Motor neuron (in vitro differentiated cells): ENCODE measurements at regions not wholly inside any gene's neighbourhood (a gene's known extent, or its start where the extent isn't known, plus 50 kb on each side); places are given as distances from the start of the nearest gene placed in this dataset.
"Not testable (repeated sequence)": the region's sequence is repeated elsewhere in the genome, so short reads cannot be mapped to it uniquely, and the experiment has no call there.

ENCODE experiments used
- ATAC-seq, 8 experiments: fragments of 200-7000 bp; cut with Tn5 transposase; replicated peaks in 6 of 8; 2 replicates each; pipeline ENCODE4 v1.8.0; 2021; ENCODE audit warnings: mild to moderate bottlenecking in 8 of 8, moderate library complexity in 8 of 8
- H3K27ac ChIP-seq, 2 donors: fragments of 250-450 bp; sonication (Bioruptor Pico); 2 replicates each; pipeline ENCODE4 v1.9.0; 2021; ENCODE audit warnings: antibody characterized with exemption in 2 of 2, mild to moderate bottlenecking in 2 of 2, moderate library complexity in 1 of 2
- H3K4me1 ChIP-seq, 2 donors: fragments of 250-450 bp; sonication (Bioruptor Pico); replicated peaks in 1 of 2; 2 replicates each; pipeline ENCODE4 v1.6.1; 2021; ENCODE audit warnings: antibody characterized with exemption in 2 of 2, mild to moderate bottlenecking in 2 of 2, moderate library complexity in 1 of 2
- H3K4me3 ChIP-seq, 5 donors: fragments of 250-450 bp; sonication (Bioruptor Pico); 2 replicates each; pipeline ENCODE4 v1.9.0; 2021; ENCODE audit warnings: antibody characterized with exemption in 5 of 5, mild to moderate bottlenecking in 5 of 5, moderate library complexity in 4 of 5
- WGBS, 10 experiments: fragments of 450-650 bp; shearing (Covaris generic); methylation state at CpG; one replicate each; pipeline ENCODE4 v1.0.0; 2022; 5-methylcytosine and 5-hydroxymethylcytosine counted together
- in situ Hi-C, 9 experiments: fragments of 400-800 bp; cut with MboI; loops; one replicate each; pipeline ENCODE4 v1.15.0; 2021; ENCODE audit warnings: low sequenced_read_pairs in 9 of 9, low pct_unique_long_range_greater_than_20kb in 2 of 9; ENCODE audit not compliant: unreplicated experiment in 9 of 9

GRCh38 chr9:65406625-65407024 lies 121.6 kb upstream of the FOXD4L5 start:
- H3K4me3 ChIP-seq, H3K27ac ChIP-seq, in situ Hi-C loops, H3K4me1 ChIP-seq, ATAC-seq: not testable (repeated sequence)
- WGBS, 10 experiments = 83% methylated on average over 2 of the region's 10 CpGs; no CpG with 5 or more reads in 9 of the 10 experiments

GRCh38 chr9:65405766-65406165 lies 120.8 kb upstream of the FOXD4L5 start:
- in situ Hi-C loops = not testable (repeated sequence)

GRCh38 chr9:65405253-65405652 lies 120.2 kb upstream of the FOXD4L5 start:
- peaks cover 0 to 8% of the 10 kb centered on the region in 2 donors for H3K4me1 ChIP-seq
- in situ Hi-C loops = no loop called here
- ATAC-seq = no peak
- no peak overlapping the region for H3K27ac ChIP-seq
- H3K4me3 ChIP-seq = no peak overlapping the region
- WGBS, 10 experiments = 100% methylated on average over 1 of the region's 6 CpGs; no CpG with 5 or more reads in 9 of the 10 experiments

More at GRCh38 chr9:65405766-65406165, 120.8 kb upstream of the FOXD4L5 start:
- ATAC-seq = peak in 1 of 8 experiments; percentile 65
- H3K4me1 ChIP-seq, H3K4me3 ChIP-seq, H3K27ac ChIP-seq: not testable (repeated sequence)
- 20 to 23% methylated on average over 1 to 8 of the region's 11 CpGs; no CpG with 5 or more reads in 8 of the 10 experiments for WGBS, 10 experiments

GRCh38 chr9:65404232-65405006 lies 119.4 kb upstream of the FOXD4L5 start:
- 20 to 67% (median 60%) methylated on average over 1 to 2 of the region's 11 CpGs; no CpG with 5 or more reads in 7 of the 10 experiments for WGBS, 10 experiments
- peaks cover 0 to 8% of the 10 kb centered on the region in 2 donors for H3K4me1 ChIP-seq
- no peak for ATAC-seq
- H3K27ac ChIP-seq = no peak overlapping the region
- in situ Hi-C loops = no loop called here
- H3K4me3 ChIP-seq = no peak overlapping the region

GRCh38 chr9:65403721-65404120 lies 118.7 kb upstream of the FOXD4L5 start:
- WGBS, 10 experiments = no CpG with 5 or more reads among the region's 10 CpGs
- in situ Hi-C loops = no loop called here
- peak in 3 of 8 experiments; percentile 21 to 32 (median 26) for ATAC-seq
- H3K4me1 ChIP-seq = peaks cover 0 to 14% of the 10 kb centered on the region in 2 donors
- no peak overlapping the region for H3K4me3 ChIP-seq
- H3K27ac ChIP-seq = no peak overlapping the region

DNA sequence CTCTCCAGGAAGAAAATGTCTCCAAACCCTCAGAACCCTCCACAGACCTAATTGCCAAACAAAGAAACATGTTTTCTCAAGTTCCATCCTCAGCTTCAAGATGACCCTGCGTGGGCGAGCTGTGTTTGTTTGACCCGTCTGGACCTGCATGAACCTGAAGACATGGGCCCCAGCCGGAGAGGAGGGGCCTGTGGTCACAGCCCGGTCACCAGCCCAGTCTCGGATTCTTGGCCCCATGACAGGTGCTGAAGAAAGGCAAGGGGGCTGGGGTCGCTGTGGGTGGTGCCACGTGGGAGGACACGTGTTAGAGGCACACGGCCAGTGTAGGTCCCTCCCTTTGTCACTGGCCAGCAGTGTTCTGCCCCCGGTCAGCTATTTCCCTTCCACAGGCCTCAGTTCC lies 118.1 kb upstream of the FOXD4L5 start:
- H3K27ac ChIP-seq, ATAC-seq, in situ Hi-C loops, H3K4me3 ChIP-seq: not testable (repeated sequence)
- peaks cover 0 to 15% of the 10 kb centered on the region in 2 donors for H3K4me1 ChIP-seq
- WGBS, 10 experiments = 83% methylated on average over 1 of the region's 11 CpGs; no CpG with 5 or more reads in 9 of the 10 experiments

- H3K4me3 ChIP-seq, in situ Hi-C loops, ATAC-seq, H3K27ac ChIP-seq: not testable (repeated sequence)
- H3K4me1 ChIP-seq = peaks cover 0 to 21% of the 10 kb centered on the region in 2 donors
- 30 to 100% (median 45%) methylated on average over 1 to 2 of the region's 18 CpGs; no CpG with 5 or more reads in 6 of the 10 experiments for WGBS, 10 experiments
These were observed 117.3 kb upstream of the FOXD4L5 start for GRCh38 chr9:65402206-65402870.

DNA sequence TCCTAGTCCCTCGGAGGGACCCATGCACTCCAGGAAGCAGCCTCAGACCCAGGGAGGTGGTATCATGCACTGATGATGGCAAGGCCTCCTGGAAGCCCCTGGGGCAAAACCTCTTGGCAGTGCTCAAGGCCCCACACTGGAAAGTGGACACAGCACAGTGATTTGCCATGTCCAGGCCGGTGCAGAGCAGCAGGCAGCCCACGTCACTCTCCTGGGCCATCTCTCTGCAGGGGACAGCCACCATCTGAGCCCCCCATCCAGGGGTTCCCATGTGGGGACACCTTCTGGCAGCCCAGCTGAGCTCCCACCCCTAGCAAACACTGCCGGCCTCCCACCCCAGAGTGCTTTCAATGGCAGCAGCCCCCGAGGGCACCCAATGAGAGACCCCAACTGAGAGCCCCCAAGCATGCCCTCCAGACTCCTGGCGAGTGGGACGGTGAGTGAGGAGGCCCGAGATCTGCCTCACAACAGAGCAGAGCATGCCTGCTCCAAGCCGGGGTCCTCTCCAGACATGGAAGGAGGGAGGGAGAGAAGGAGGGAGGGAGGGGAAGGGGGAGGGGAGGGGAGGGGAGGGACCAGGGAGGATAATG lies 116.5 kb upstream of the FOXD4L5 start:
- H3K27ac ChIP-seq, ATAC-seq, H3K4me3 ChIP-seq, in situ Hi-C loops: not testable (repeated sequence)
- no CpG with 5 or more reads among the region's 9 CpGs for WGBS, 10 experiments
- peaks cover 0 to 29% of the 10 kb centered on the region in 2 donors for H3K4me1 ChIP-seq

- in situ Hi-C loops = no loop called here
- H3K4me3 ChIP-seq = no peak overlapping the region
- 20% methylated on average over 1 of the region's 9 CpGs; no CpG with 5 or more reads in 9 of the 10 experiments for WGBS, 10 experiments
- ATAC-seq = no peak
- peaks cover 0 to 31% of the 10 kb centered on the region in 2 donors for H3K4me1 ChIP-seq
- no peak overlapping the region for H3K27ac ChIP-seq
These were observed 115.9 kb upstream of the FOXD4L5 start for GRCh38 chr9:65400886-65401285.

- ATAC-seq = peak in 4 of 8 experiments; percentile 17 to 92 (median 72)
- WGBS, 10 experiments = 60 to 100% (median 73%) methylated on average over 1 to 6 of the region's 42 CpGs; no CpG with 5 or more reads in 2 of the 10 experiments
- H3K4me1 ChIP-seq = peaks cover 0 to 28% of the 10 kb centered on the region in 2 donors
- in situ Hi-C loops, H3K4me3 ChIP-seq: not testable (repeated sequence)
- H3K27ac ChIP-seq = peak overlapping the region in 1 of 2 donors; percentile 83
These were observed 113.0 kb upstream of the FOXD4L5 start for GRCh38 chr9:65397763-65398719.

DNA sequence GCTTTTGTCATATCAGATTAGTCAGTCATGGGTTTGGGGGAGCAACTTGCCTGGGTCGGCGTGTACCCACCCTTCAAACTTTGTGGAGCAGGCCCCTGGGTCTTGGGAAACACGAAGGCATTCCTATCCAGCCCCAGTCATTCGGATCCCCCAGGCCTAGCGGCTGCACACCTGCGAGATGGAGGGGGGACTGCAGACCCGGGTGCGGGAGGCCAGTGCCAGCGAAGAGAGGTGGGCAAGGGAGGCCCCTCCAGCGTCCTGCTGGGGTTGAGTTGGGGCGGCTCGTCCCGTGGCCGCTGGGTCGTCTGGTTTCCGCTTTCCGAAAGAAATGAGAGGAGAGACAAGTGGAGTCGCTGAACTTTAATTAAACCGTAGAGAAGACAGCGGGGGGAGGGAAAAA lies 112.2 kb upstream of the FOXD4L5 start:
- WGBS, 10 experiments = 79 to 90% (median 83%) methylated on average over 2 to 8 of the region's 20 CpGs; no CpG with 5 or more reads in 7 of the 10 experiments
- ATAC-seq, in situ Hi-C loops, H3K4me3 ChIP-seq: not testable (repeated sequence)
- Histone ChIP-seq H3K27ac (peak overlapping the region in 1 of 2 donors; percentile 83), H3K4me1 (peaks cover 0 to 28% of the 10 kb centered on the region in 2 donors)

- peaks cover 0 to 28% of the 10 kb centered on the region in 2 donors for H3K4me1 ChIP-seq
- peak overlapping the region in 1 of 2 donors; percentile 83 for H3K27ac ChIP-seq
- ATAC-seq, in situ Hi-C loops, H3K4me3 ChIP-seq: not testable (repeated sequence)
- 57 to 60% methylated on average over 1 to 2 of the region's 10 CpGs; no CpG with 5 or more reads in 8 of the 10 experiments for WGBS, 10 experiments
These were observed 111.6 kb upstream of the FOXD4L5 start for GRCh38 chr9:65396601-65397000.
